ENCODE measurements at regions not wholly inside any gene's neighbourhood (a gene's known extent, or its start where the extent isn't known, plus 50 kb on each side); places are given as distances from the start of the nearest gene placed in this dataset.
"Not testable (repeated sequence)": the region's sequence is repeated elsewhere in the genome, so short reads cannot be mapped to it uniquely, and the experiment has no call there.

- DNase-seq (ENCODE audit: low read depth) = not testable (repeated sequence)
These were observed 310.6 kb downstream of the RPS24 start for GRCh38 chr10:78344257-78344656.

GRCh38 chr10:78345515-78345914 lies 311.9 kb downstream of the RPS24 start:
- not testable (repeated sequence) for DNase-seq (ENCODE audit: low read depth)

- DNase-seq (ENCODE audit: low read depth) = no peak
These were observed 313.1 kb downstream of the RPS24 start for GRCh38 chr10:78346721-78347120.

GRCh38 chr10:78348411-78349164 lies 314.9 kb downstream of the RPS24 start:
- no peak for DNase-seq (ENCODE audit: low read depth)

- no peak for DNase-seq (ENCODE audit: low read depth)
These were observed 315.5 kb downstream of the RPS24 start for GRCh38 chr10:78349165-78349516.

- no peak for DNase-seq (ENCODE audit: low read depth)
These were observed 316.4 kb downstream of the RPS24 start for GRCh38 chr10:78349911-78350663.

- no peak for DNase-seq (ENCODE audit: low read depth)
These were observed 317.6 kb downstream of the RPS24 start for GRCh38 chr10:78351283-78351682.

- no peak for DNase-seq (ENCODE audit: low read depth)
These were observed 318.1 kb downstream of the RPS24 start for GRCh38 chr10:78351809-78352208.

GRCh38 chr10:78353636-78354035 lies 320.0 kb downstream of the RPS24 start:
- no peak for DNase-seq (ENCODE audit: low read depth)

- DNase-seq (ENCODE audit: low read depth) = no peak
These were observed 320.4 kb downstream of the RPS24 start for GRCh38 chr10:78354101-78354500.

- no peak for DNase-seq (ENCODE audit: low read depth)
These were observed 322.7 kb downstream of the RPS24 start for GRCh38 chr10:78356291-78356900.

- DNase-seq (ENCODE audit: low read depth) = no peak
These were observed 323.7 kb downstream of the RPS24 start for GRCh38 chr10:78357141-78358063.

- no peak for DNase-seq (ENCODE audit: low read depth)
These were observed 324.7 kb downstream of the RPS24 start for GRCh38 chr10:78358351-78358750.

- DNase-seq (ENCODE audit: low read depth) = no peak
These were observed 325.3 kb downstream of the RPS24 start for GRCh38 chr10:78358982-78359381.

- no peak for DNase-seq (ENCODE audit: low read depth)
These were observed 326.0 kb downstream of the RPS24 start for GRCh38 chr10:78359640-78360091.

GRCh38 chr10:78360284-78360683 lies 326.6 kb downstream of the RPS24 start:
- DNase-seq (ENCODE audit: low read depth) = no peak

- DNase-seq (ENCODE audit: low read depth) = no peak
These were observed 327.4 kb downstream of the RPS24 start for GRCh38 chr10:78361031-78361430.

- DNase-seq (ENCODE audit: low read depth) = no peak
These were observed 328.9 kb downstream of the RPS24 start for GRCh38 chr10:78362406-78363022.

- DNase-seq (ENCODE audit: low read depth) = no peak
These were observed 329.5 kb downstream of the RPS24 start for GRCh38 chr10:78363190-78363589.

GRCh38 chr10:78365694-78366093 lies 332.0 kb downstream of the RPS24 start:
- no peak for DNase-seq (ENCODE audit: low read depth)

- no peak for DNase-seq (ENCODE audit: low read depth)
These were observed 333.2 kb downstream of the RPS24 start for GRCh38 chr10:78366663-78367411.

All from non-pigmented ciliary epithelial cell (primary cell).